WTC11 (cell line): ENCODE measurements at regions not wholly inside any gene's neighbourhood (a gene's known extent, or its start where the extent isn't known, plus 50 kb on each side); places are given as distances from the start of the nearest gene placed in this dataset.

Experiments
- TF ChIP-seq, protein P1 (sequence below): fragments of 200-600 bp; IDR thresholded peaks from 2 replicates; pipeline ENCODE4 v1.8.0; 2022; ENCODE audit warnings: antibody characterized with exemption
- TF ChIP-seq, protein P2 (sequence below): sonication (generic); formaldehyde crosslinking; IDR thresholded peaks from 2 replicates; pipeline ENCODE4 v1.8.1; 2023; ENCODE audit warnings: mild to moderate bottlenecking, missing genetic modification reagents, moderate library complexity

DNA sequence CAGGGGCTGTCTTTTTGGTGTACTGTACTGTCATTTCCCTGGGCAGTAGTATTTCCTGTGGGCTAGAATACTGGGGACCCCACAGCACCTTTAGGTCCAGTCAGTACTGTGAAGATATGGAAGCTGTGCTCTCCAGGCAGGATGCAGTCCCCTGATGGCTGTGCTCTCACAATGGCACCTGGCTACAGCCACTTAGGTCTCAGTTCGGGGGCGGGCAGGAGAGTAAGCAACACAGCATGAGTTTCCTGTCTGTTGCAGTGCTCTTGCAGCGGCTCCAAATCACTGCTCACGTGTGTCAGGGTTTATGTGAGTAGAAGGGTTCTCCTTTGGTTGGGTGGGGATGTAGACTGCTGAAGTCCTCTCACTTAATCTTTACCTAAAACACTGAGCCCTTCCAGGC is 810.4 kb downstream of the DACH1 start:
- TF ChIP-seq, protein P1, sequence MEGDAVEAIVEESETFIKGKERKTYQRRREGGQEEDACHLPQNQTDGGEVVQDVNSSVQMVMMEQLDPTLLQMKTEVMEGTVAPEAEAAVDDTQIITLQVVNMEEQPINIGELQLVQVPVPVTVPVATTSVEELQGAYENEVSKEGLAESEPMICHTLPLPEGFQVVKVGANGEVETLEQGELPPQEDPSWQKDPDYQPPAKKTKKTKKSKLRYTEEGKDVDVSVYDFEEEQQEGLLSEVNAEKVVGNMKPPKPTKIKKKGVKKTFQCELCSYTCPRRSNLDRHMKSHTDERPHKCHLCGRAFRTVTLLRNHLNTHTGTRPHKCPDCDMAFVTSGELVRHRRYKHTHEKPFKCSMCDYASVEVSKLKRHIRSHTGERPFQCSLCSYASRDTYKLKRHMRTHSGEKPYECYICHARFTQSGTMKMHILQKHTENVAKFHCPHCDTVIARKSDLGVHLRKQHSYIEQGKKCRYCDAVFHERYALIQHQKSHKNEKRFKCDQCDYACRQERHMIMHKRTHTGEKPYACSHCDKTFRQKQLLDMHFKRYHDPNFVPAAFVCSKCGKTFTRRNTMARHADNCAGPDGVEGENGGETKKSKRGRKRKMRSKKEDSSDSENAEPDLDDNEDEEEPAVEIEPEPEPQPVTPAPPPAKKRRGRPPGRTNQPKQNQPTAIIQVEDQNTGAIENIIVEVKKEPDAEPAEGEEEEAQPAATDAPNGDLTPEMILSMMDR, result no peak
- TF ChIP-seq, protein P2, sequence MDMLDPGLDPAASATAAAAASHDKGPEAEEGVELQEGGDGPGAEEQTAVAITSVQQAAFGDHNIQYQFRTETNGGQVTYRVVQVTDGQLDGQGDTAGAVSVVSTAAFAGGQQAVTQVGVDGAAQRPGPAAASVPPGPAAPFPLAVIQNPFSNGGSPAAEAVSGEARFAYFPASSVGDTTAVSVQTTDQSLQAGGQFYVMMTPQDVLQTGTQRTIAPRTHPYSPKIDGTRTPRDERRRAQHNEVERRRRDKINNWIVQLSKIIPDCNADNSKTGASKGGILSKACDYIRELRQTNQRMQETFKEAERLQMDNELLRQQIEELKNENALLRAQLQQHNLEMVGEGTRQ, result no peak
